ENCODE measurements at regions not wholly inside any gene's neighbourhood (a gene's known extent, or its start where the extent isn't known, plus 50 kb on each side); places are given as distances from the start of the nearest gene placed in this dataset.

DNA sequence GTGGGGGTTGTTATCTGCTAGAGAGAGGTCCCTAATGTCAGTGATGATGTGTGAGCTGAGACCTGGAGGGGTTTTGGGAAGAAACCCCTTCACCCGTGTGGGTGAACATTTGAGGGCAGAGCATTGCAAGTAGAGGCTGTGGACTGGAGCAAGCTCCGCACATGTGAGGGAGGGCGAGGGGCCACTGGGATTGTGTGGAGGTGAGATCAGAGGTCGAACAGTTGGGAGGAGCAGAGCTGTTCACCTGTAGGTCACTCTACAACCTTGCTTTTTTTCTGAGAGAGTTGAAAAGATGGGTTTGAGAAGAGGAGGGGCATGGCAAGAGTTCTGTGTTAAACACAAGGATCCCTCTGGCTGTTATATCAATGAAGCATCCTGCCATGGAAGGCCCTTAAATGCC is 480.4 kb upstream of the ZNF608 start:
- intact Hi-C loops (cut with micrococcal nuclease), result loop anchor here (1.0 to 2.0 kb wide), 2 partner anchors 184 to 480 kb away; partner anchors contain the start of gene ZNF608
- CTCF ChIA-PET, result interaction anchor here (1.3 to 2.3 kb wide), 6 partner anchors 15 to 183 kb away, joined by 3 to 19 read pairs (median 4); no protein-coding TSS in a partner anchor
- no peaks in the 10 kb centered on the region for H3K36me3 ChIP-seq (ENCODE audit: control insufficient read depth in 2 of 2, extremely low read depth in 1 of 2, insufficient read depth in 2 of 2, low read length in 2 of 2)

DNA sequence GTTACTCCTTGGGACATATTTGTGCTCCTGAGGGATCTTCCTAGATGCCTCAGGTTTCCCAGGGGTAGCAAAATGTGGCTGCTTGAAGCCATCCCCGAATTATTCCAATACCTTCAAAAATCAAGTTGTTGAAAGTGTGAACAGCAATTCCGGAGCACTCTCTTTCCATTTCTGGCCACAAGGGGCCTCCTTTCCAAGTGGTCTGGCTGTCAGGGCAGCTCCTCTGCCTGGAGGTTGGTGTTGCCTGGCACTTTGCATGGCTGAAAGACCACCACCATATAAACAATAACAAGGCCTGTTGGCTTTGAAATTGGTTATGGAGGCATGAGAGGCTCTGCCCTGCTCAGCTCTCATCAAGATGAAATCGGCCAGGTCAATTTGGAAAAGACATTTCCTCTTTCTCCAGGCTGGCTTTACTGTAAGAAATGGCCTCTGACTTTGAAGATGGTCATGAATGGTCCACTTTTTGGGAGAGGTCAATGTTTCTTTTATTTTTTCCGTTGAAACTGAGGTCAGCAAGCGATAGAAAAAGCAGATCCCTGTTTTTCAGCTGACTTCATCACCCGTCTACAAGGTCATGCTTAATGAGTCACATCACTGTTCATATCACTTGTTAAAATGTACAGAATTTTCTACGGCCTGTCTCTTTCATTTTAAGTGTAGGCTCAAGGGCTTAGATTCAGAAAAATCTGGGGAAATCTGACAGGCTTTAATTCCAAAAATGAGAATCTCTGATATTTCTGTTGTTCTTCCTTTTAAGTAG is 481.1 kb upstream of the ZNF608 start:
- H3K9ac ChIP-seq (replicated peaks; ENCODE audit: extremely low read depth, insufficient read depth, low read length), result no peak overlapping the region
- dilution Hi-C loops (cut with MboI; ENCODE audit: extremely low pct_ligation_motif_present, low sequenced_read_pairs), result no loop called here
- FAIRE-seq, result peak; percentile 31
- TF ChIP-seq, protein P1, sequence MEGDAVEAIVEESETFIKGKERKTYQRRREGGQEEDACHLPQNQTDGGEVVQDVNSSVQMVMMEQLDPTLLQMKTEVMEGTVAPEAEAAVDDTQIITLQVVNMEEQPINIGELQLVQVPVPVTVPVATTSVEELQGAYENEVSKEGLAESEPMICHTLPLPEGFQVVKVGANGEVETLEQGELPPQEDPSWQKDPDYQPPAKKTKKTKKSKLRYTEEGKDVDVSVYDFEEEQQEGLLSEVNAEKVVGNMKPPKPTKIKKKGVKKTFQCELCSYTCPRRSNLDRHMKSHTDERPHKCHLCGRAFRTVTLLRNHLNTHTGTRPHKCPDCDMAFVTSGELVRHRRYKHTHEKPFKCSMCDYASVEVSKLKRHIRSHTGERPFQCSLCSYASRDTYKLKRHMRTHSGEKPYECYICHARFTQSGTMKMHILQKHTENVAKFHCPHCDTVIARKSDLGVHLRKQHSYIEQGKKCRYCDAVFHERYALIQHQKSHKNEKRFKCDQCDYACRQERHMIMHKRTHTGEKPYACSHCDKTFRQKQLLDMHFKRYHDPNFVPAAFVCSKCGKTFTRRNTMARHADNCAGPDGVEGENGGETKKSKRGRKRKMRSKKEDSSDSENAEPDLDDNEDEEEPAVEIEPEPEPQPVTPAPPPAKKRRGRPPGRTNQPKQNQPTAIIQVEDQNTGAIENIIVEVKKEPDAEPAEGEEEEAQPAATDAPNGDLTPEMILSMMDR (IDR thresholded peaks at IDR 0.05; ENCODE audit: extremely low read depth in 1 of 2, insufficient read depth in 1 of 2, low read depth in 1 of 2, low read length in 2 of 2), result peak; percentile 48 to 62
- no peak for TF ChIP-seq POLR2AphosphoS5 (IDR thresholded peaks at IDR 0.05; ENCODE audit: insufficient read depth, low read depth, low read length)
- H3K79me2 ChIP-seq (ENCODE audit: control insufficient read depth, insufficient read depth, low read length), result no peaks in the 10 kb centered on the region
- no peaks in the 10 kb centered on the region for H3K27me3 ChIP-seq (ENCODE audit: control insufficient read depth in 2 of 2, insufficient read depth in 2 of 2, low read length in 2 of 2)
- no peak overlapping the region for H3K4me3 ChIP-seq (replicated peaks in 1 of 3; ENCODE audit: insufficient read depth in 1 of 3, low read depth in 1 of 3, low read length in 3 of 3)
- ChIA-PET POLR2A (no interaction called here), CTCF (interaction anchor here (0.9 to 2.3 kb wide), 10 partner anchors 11 to 186 kb away, joined by 3 to 19 read pairs (median 4); no protein-coding TSS in a partner anchor)
- H3K9me1 ChIP-seq (replicated peaks; ENCODE audit: control insufficient read depth, extremely low read depth, insufficient read depth, low read length), result no peaks in the 10 kb centered on the region
- H3K4me1 ChIP-seq (ENCODE audit: control insufficient read depth, extremely low read depth, insufficient read depth, low read length), result no peaks in the 10 kb centered on the region
- H3K36me3 ChIP-seq (ENCODE audit: control insufficient read depth in 2 of 2, extremely low read depth in 1 of 2, insufficient read depth in 2 of 2, low read length in 2 of 2), result no peaks in the 10 kb centered on the region
- peak; percentile 33 for DNase-seq (ENCODE audit: low read depth, low spot score)
- H3K4me2 ChIP-seq (ENCODE audit: insufficient read depth, low read length), result no peak overlapping the region
- no TSS peak for BruUV-seq (replicated peaks)
- no peaks in the 10 kb centered on the region for H3K9me3 ChIP-seq (replicated peaks; ENCODE audit: control insufficient read depth, insufficient read depth, low read length)
- H2AFZ ChIP-seq (ENCODE audit: low read depth, low read length), result no peak overlapping the region
- H4K20me1 ChIP-seq (replicated peaks; ENCODE audit: control insufficient read depth, extremely low read depth, insufficient read depth, low read length), result no peaks in the 10 kb centered on the region
- no peak overlapping the region for H3K27ac ChIP-seq (ENCODE audit: insufficient read depth, low read depth, low read length)
- intact Hi-C loops (cut with micrococcal nuclease), result loop anchor here (1.0 to 2.0 kb wide), 3 partner anchors 35 to 481 kb away; partner anchors contain the start of gene ZNF608

More for the DNA sequence above, 480.4 kb upstream of the ZNF608 start:
- DNase-seq (ENCODE audit: low read depth, low spot score) (no peak), FAIRE-seq (no peak)
- H3K9ac ChIP-seq (replicated peaks; ENCODE audit: extremely low read depth, insufficient read depth, low read length), result no peak overlapping the region
- no peaks in the 10 kb centered on the region for H3K9me3 ChIP-seq (replicated peaks; ENCODE audit: control insufficient read depth, insufficient read depth, low read length)
- no peak overlapping the region for H2AFZ ChIP-seq (ENCODE audit: low read depth, low read length)
- no peaks in the 10 kb centered on the region for H3K9me1 ChIP-seq (replicated peaks; ENCODE audit: control insufficient read depth, extremely low read depth, insufficient read depth, low read length)
- no peak overlapping the region for H3K27ac ChIP-seq (ENCODE audit: insufficient read depth, low read depth, low read length)
- dilution Hi-C loops (cut with MboI; ENCODE audit: extremely low pct_ligation_motif_present, low sequenced_read_pairs), result no loop called here
- POLR2A ChIA-PET, result no interaction called here
- H3K4me3 ChIP-seq (replicated peaks in 1 of 3; ENCODE audit: insufficient read depth in 1 of 3, low read depth in 1 of 3, low read length in 3 of 3), result no peak overlapping the region
- no TSS peak for BruUV-seq (replicated peaks)
- no peak overlapping the region for H3K4me2 ChIP-seq (ENCODE audit: insufficient read depth, low read length)
- TF ChIP-seq JUN (IDR thresholded peaks at IDR 0.05; ENCODE audit: borderline replicate concordance, insufficient read depth, insufficient read length, low read depth), result no peak
- TF ChIP-seq EZH2 (IDR thresholded peaks at IDR 0.05; ENCODE audit: borderline replicate concordance, low read depth, low read length, severe bottlenecking), result no peak
- TF ChIP-seq GATA2 (IDR thresholded peaks at IDR 0.05; ENCODE audit: insufficient read depth, insufficient read length, low read depth, low read length), result no peak
- no peaks in the 10 kb centered on the region for H3K27me3 ChIP-seq (ENCODE audit: control insufficient read depth in 2 of 2, insufficient read depth in 2 of 2, low read length in 2 of 2)
- no peaks in the 10 kb centered on the region for H3K4me1 ChIP-seq (ENCODE audit: control insufficient read depth, extremely low read depth, insufficient read depth, low read length)
- H3K79me2 ChIP-seq (ENCODE audit: control insufficient read depth, insufficient read depth, low read length), result no peaks in the 10 kb centered on the region
- no peaks in the 10 kb centered on the region for H4K20me1 ChIP-seq (replicated peaks; ENCODE audit: control insufficient read depth, extremely low read depth, insufficient read depth, low read length)

All from endothelial cell of umbilical vein (primary cell).